ENCODE measurements at regions not wholly inside any gene's neighbourhood (a gene's known extent, or its start where the extent isn't known, plus 50 kb on each side); places are given as distances from the start of the nearest gene placed in this dataset.

GRCh38 chr5:162231522-162231921 lies 163.9 kb downstream of the GABRG2 start:
- no peaks in the 10 kb centered on the region for H3K4me1 ChIP-seq (ENCODE audit: control insufficient read depth, extremely low read depth, insufficient read depth, low read length)
- H3K9ac ChIP-seq (ENCODE audit: control insufficient read depth, extremely low read depth, insufficient read depth, low read length), result no peak overlapping the region
- H3K27me3 ChIP-seq (ENCODE audit: control insufficient read depth, extremely low read depth, insufficient read depth, low read length), result no peaks in the 10 kb centered on the region
- H3K79me2 ChIP-seq (ENCODE audit: control insufficient read depth, insufficient read depth, low read length), result no peaks in the 10 kb centered on the region
- TF ChIP-seq CTCF (optimal IDR thresholded peaks at IDR 0.05 in 1 of 3, IDR thresholded peaks at IDR 0.05 in 1 of 3, conservative IDR thresholded peaks at IDR 0.05 in 1 of 3; ENCODE audit: extremely low read depth in 1 of 3, insufficient read depth in 2 of 3, low read length in 3 of 3) (no peak), EZH2 (IDR thresholded peaks at IDR 0.05; ENCODE audit: low read length) (no peak)
- H4K20me1 ChIP-seq (ENCODE audit: control insufficient read depth, extremely low read depth, insufficient read depth, low read length), result no peaks in the 10 kb centered on the region
- H3K27ac ChIP-seq (ENCODE audit: control insufficient read depth, insufficient read depth, low read length), result no peak overlapping the region
- no peaks in the 10 kb centered on the region for H3K9me1 ChIP-seq (ENCODE audit: control insufficient read depth, extremely low read depth, insufficient read depth, low read length)
- no peak overlapping the region for H3K4me2 ChIP-seq (ENCODE audit: control insufficient read depth, extremely low read depth, insufficient read depth, low read depth, low read length)
- H2AFZ ChIP-seq (ENCODE audit: control insufficient read depth, low read length), result no peak overlapping the region
- H3K36me3 ChIP-seq (ENCODE audit: control insufficient read depth in 2 of 2, extremely low read depth in 1 of 2, insufficient read depth in 2 of 2, low read length in 2 of 2), result no peaks in the 10 kb centered on the region
- dilution Hi-C loops (cut with MboI; ENCODE audit: extremely low pct_ligation_motif_present, low sequenced_read_pairs), result no loop called here
- no peaks in the 10 kb centered on the region for H3K9me3 ChIP-seq (ENCODE audit: control insufficient read depth, low read depth, low read length)
- FAIRE-seq (no peak), DNase-seq (ENCODE audit: low read depth, low spot score) (no peak)
- no peak overlapping the region for H3K4me3 ChIP-seq (ENCODE audit: control insufficient read depth in 2 of 3, extremely low read depth in 1 of 3, insufficient read depth in 2 of 3, low read depth in 1 of 3, low read length in 3 of 3)

GRCh38 chr5:162240734-162241133 lies 173.2 kb downstream of the GABRG2 start:
- no peak for FAIRE-seq

More at GRCh38 chr5:162240734-162241133, 173.2 kb downstream of the GABRG2 start:
- DNase-seq (ENCODE audit: low read depth, low spot score), result no peak
- H3K9me1 ChIP-seq (ENCODE audit: control insufficient read depth, extremely low read depth, insufficient read depth, low read length), result no peaks in the 10 kb centered on the region
- H3K79me2 ChIP-seq (ENCODE audit: control insufficient read depth, insufficient read depth, low read length), result no peaks in the 10 kb centered on the region
- no peak overlapping the region for H2AFZ ChIP-seq (ENCODE audit: control insufficient read depth, low read length)
- H3K27ac ChIP-seq (ENCODE audit: control insufficient read depth, insufficient read depth, low read length), result no peak overlapping the region
- no peaks in the 10 kb centered on the region for H3K4me1 ChIP-seq (ENCODE audit: control insufficient read depth, extremely low read depth, insufficient read depth, low read length)
- no peak overlapping the region for H3K9ac ChIP-seq (ENCODE audit: control insufficient read depth, extremely low read depth, insufficient read depth, low read length)
- H3K4me2 ChIP-seq (ENCODE audit: control insufficient read depth, extremely low read depth, insufficient read depth, low read depth, low read length), result no peak overlapping the region
- H4K20me1 ChIP-seq (ENCODE audit: control insufficient read depth, extremely low read depth, insufficient read depth, low read length), result no peaks in the 10 kb centered on the region
- dilution Hi-C loops (cut with MboI; ENCODE audit: extremely low pct_ligation_motif_present, low sequenced_read_pairs), result no loop called here
- H3K36me3 ChIP-seq (ENCODE audit: control insufficient read depth in 2 of 2, extremely low read depth in 1 of 2, insufficient read depth in 2 of 2, low read length in 2 of 2), result no peaks in the 10 kb centered on the region
- no peak overlapping the region for H3K4me3 ChIP-seq (ENCODE audit: control insufficient read depth in 2 of 3, extremely low read depth in 1 of 3, insufficient read depth in 2 of 3, low read depth in 1 of 3, low read length in 3 of 3)
- H3K9me3 ChIP-seq (ENCODE audit: control insufficient read depth, low read depth, low read length), result no peaks in the 10 kb centered on the region
- H3K27me3 ChIP-seq (ENCODE audit: control insufficient read depth, extremely low read depth, insufficient read depth, low read length), result no peaks in the 10 kb centered on the region
- TF ChIP-seq EZH2 (IDR thresholded peaks at IDR 0.05; ENCODE audit: low read length) (no peak), CTCF (optimal IDR thresholded peaks at IDR 0.05 in 1 of 3, IDR thresholded peaks at IDR 0.05 in 1 of 3, conservative IDR thresholded peaks at IDR 0.05 in 1 of 3; ENCODE audit: extremely low read depth in 1 of 3, insufficient read depth in 2 of 3, low read length in 3 of 3) (no peak)

Measured in keratinocyte (primary cell).